Hepatocyte (in vitro differentiated cells): ENCODE measurements at regions not wholly inside any gene's neighbourhood (a gene's known extent, or its start where the extent isn't known, plus 50 kb on each side); places are given as distances from the start of the nearest gene placed in this dataset.
A peak's percentile ranks its signal among the peaks of the same experiment; 100 is the strongest.

Experiments
- DNase-seq: peaks from one replicate; pipeline ENCODE4 v3.0.0-alpha.2; 2016; ENCODE audit warnings: low spot score
- H2AFZ ChIP-seq: fragments of 200-600 bp; sonication (generic); 2 replicates; pipeline ENCODE4 v1.6.0; 2016; ENCODE audit warnings: antibody characterized with exemption, mild to moderate bottlenecking
- H3K27ac ChIP-seq: fragments of 200-600 bp; sonication (generic); 2 replicates; pipeline ENCODE4 v1.5.1; 2016; ENCODE audit warnings: mild to moderate bottlenecking
- H3K27me3 ChIP-seq: fragments of 200-600 bp; sonication (generic); 2 replicates; pipeline ENCODE4 v1.6.1; 2016
- H3K36me3 ChIP-seq: fragments of 200-600 bp; sonication (generic); replicated peaks from 2 replicates; pipeline ENCODE4 v1.5.1; 2016; ENCODE audit warnings: low read depth; ENCODE audit not compliant: insufficient read depth
- H3K4me1 ChIP-seq: fragments of 200-600 bp; sonication (generic); 2 replicates; pipeline ENCODE4 v1.5.1; 2016; ENCODE audit warnings: mild to moderate bottlenecking, moderate library complexity; ENCODE audit not compliant: insufficient read depth
- H3K4me2 ChIP-seq: fragments of 200-600 bp; sonication (generic); 2 replicates; pipeline ENCODE4 v1.6.0; 2016
- H3K4me3 ChIP-seq: fragments of 200-600 bp; sonication (generic); 2 replicates; pipeline ENCODE4 v1.5.1; 2016; ENCODE audit warnings: mild to moderate bottlenecking
- H3K79me2 ChIP-seq: fragments of 200-600 bp; sonication (generic); 2 replicates; pipeline ENCODE4 v1.6.0; 2017; ENCODE audit warnings: mild to moderate bottlenecking
- H3K9me2 ChIP-seq: fragments of 200-600 bp; sonication (generic); replicated peaks from 2 replicates; pipeline ENCODE4 v1.6.0; 2017; ENCODE audit warnings: mild to moderate bottlenecking; ENCODE audit not compliant: insufficient read depth
- H3K9me3 ChIP-seq: fragments of 200-600 bp; sonication (generic); 2 replicates; pipeline ENCODE4 v1.5.1; 2016; ENCODE audit warnings: low read depth, mild to moderate bottlenecking
- H4K20me1 ChIP-seq: fragments of 200-600 bp; sonication (generic); 2 replicates; pipeline ENCODE4 v1.6.0; 2016; ENCODE audit warnings: mild to moderate bottlenecking; ENCODE audit not compliant: insufficient read depth, poor library complexity, severe bottlenecking
- CTCF ChIP-seq: fragments of 200-600 bp; sonication (generic); IDR thresholded peaks from 2 replicates; pipeline ENCODE4 v1.5.1; 2016; ENCODE audit warnings: antibody characterized with exemption, mild to moderate bottlenecking; ENCODE audit not compliant: poor library complexity
- EZH2 ChIP-seq: fragments of 200-600 bp; sonication (generic); IDR thresholded peaks from 2 replicates; pipeline ENCODE4 v1.6.1; 2016; ENCODE audit warnings: antibody characterized with exemption, mild to moderate bottlenecking, borderline replicate concordance
- EZH2phosphoT487 ChIP-seq: fragments of 200-600 bp; sonication (generic); IDR thresholded peaks from one replicate; pipeline ENCODE4 v1.6.1; 2018; ENCODE audit warnings: antibody characterized with exemption, mild to moderate bottlenecking, low read depth, moderate library complexity; ENCODE audit not compliant: unreplicated experiment, severe bottlenecking
- WGBS: methylation state at CpG from one replicate; pipeline ENCODE4 v1.1.6; 2016; ENCODE audit warnings: low lambda C conversion rate; ENCODE audit errors: missing lambda C conversion rate; 5-methylcytosine and 5-hydroxymethylcytosine counted together

- no peaks in the 10 kb centered on the region for H3K36me3 ChIP-seq
- H2AFZ ChIP-seq: no peak overlapping the region
- H4K20me1 ChIP-seq: no peaks in the 10 kb centered on the region
- H3K9me3 ChIP-seq: no peaks in the 10 kb centered on the region
- no peaks in the 10 kb centered on the region for H3K27me3 ChIP-seq
- no peak overlapping the region for H3K4me3 ChIP-seq
- DNase-seq: no peak
- H3K79me2 ChIP-seq: no peaks in the 10 kb centered on the region
- TF ChIP-seq EZH2phosphoT487 (no peak), EZH2 (no peak), CTCF (no peak)
- no peaks in the 10 kb centered on the region for H3K9me2 ChIP-seq
- H3K4me1 ChIP-seq: peaks cover 3% of the 10 kb centered on the region
- no peak overlapping the region for H3K27ac ChIP-seq
- H3K4me2 ChIP-seq: no peak overlapping the region
- 100% methylated on average over 2 of the region's 2 CpGs for WGBS
Observed at GRCh38 chr5:142396436-142397038, 71.7 kb upstream of the SPRY4 start.

- Histone ChIP-seq H4K20me1 (no peaks in the 10 kb centered on the region), H3K4me1 (peaks cover 15% of the 10 kb centered on the region), H3K4me3 (no peak overlapping the region), H3K27me3 (no peaks in the 10 kb centered on the region), H3K4me2 (no peak overlapping the region), H3K9me3 (no peaks in the 10 kb centered on the region), H3K9me2 (no peaks in the 10 kb centered on the region), H3K79me2 (no peaks in the 10 kb centered on the region), H3K27ac (no peak overlapping the region), H3K36me3 (no peaks in the 10 kb centered on the region), H2AFZ (no peak overlapping the region)
- no peak for DNase-seq
- 91% methylated on average over 4 of the region's 4 CpGs for WGBS
- TF ChIP-seq EZH2phosphoT487 (no peak), CTCF (no peak), EZH2 (no peak)
Observed at GRCh38 chr5:142395334-142395733, 70.5 kb upstream of the SPRY4 start.

- 70% methylated on average over 8 of the region's 8 CpGs for WGBS
- DNase-seq: no peak
Observed at GRCh38 chr5:142391058-142391845, 66.4 kb upstream of the SPRY4 start.

More at GRCh38 chr5:142391058-142391845, 66.4 kb upstream of the SPRY4 start:
- Histone ChIP-seq H3K4me2 (peak overlapping the region; percentile 33), H3K4me1 (peaks cover 21% of the 10 kb centered on the region), H4K20me1 (no peaks in the 10 kb centered on the region), H3K27me3 (no peaks in the 10 kb centered on the region), H3K9me2 (no peaks in the 10 kb centered on the region), H2AFZ (no peak overlapping the region), H3K4me3 (no peak overlapping the region), H3K9me3 (no peaks in the 10 kb centered on the region), H3K36me3 (no peaks in the 10 kb centered on the region), H3K79me2 (no peaks in the 10 kb centered on the region), H3K27ac (peak overlapping the region; percentile 81)
- TF ChIP-seq CTCF (no peak), EZH2 (no peak), EZH2phosphoT487 (no peak)
